ENCODE measurements at regions not wholly inside any gene's neighbourhood (a gene's known extent, or its start where the extent isn't known, plus 50 kb on each side); places are given as distances from the start of the nearest gene placed in this dataset.
"Not testable (repeated sequence)": the region's sequence is repeated elsewhere in the genome, so short reads cannot be mapped to it uniquely, and the experiment has no call there.

DNA sequence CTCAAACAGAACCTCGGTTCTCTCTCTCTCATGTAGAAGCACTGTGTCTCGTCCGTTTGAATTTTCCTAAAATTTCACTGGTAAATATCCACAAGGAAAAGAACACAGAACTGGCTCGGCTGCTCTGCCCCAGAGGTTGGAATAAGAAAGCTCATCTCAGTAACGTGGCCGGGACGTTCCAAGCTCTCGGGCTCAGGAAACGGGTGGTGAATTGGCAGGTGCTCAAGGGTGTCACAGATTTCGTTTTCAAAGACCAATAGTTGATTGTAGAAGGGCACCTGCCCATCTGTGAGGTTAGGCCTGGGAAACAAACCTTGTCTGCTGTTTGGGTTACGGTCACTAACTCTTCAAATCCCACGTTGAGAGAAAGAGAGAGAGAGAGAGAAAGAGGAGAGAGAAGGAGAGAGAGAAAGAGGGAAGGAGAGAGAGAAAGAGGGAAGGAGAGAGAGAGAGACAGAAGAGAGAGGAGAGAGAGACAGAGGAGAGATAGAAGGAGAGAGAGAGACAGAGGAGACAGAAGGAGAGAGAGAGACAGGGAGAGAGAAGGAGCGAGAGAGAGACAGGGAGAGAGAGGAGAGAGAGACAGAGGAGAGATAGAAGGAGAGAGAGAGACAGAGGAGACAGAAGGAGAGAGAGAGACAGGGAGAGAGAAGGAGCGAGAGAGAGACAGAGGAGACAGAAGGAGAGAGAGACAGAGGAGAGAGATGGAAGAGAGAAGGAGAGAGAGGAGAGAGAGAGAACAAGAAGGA lies 106.6 kb downstream of the CRLF2 start:
- H3K9me3 ChIP-seq (ENCODE audit: control insufficient read depth, insufficient read depth, low read length), result peaks cover 8% of the 10 kb centered on the region; the same call in 1 of the 2 replicates
- peaks cover 13% of the 10 kb centered on the region; the same call in 1 of the 2 replicates for H3K4me1 ChIP-seq (ENCODE audit: control insufficient read depth, low read length)
- H3K27me3 ChIP-seq (ENCODE audit: control insufficient read depth, low read length), result no peaks in the 10 kb centered on the region
- TF ChIP-seq EZH2phosphoT487 (IDR thresholded peaks at IDR 0.05; ENCODE audit: borderline replicate concordance, low read length) (no peak), CTCF (IDR thresholded peaks at IDR 0.05; ENCODE audit: low read depth, low read length, poor library complexity, severe bottlenecking) (no peak)
- no peak overlapping the region for H3K4me2 ChIP-seq (ENCODE audit: low read length)
- no peaks in the 10 kb centered on the region for H3K9me2 ChIP-seq (replicated peaks; ENCODE audit: control insufficient read depth, low read length)
- no peak overlapping the region for H3K27ac ChIP-seq (ENCODE audit: low read depth, low read length)
- no peaks in the 10 kb centered on the region for H4K20me1 ChIP-seq (ENCODE audit: control insufficient read depth, insufficient read depth, low read depth, low read length)
- no peaks in the 10 kb centered on the region for H3K36me3 ChIP-seq (ENCODE audit: control insufficient read depth, low read length)
- no peaks in the 10 kb centered on the region for H3F3A ChIP-seq (ENCODE audit: control insufficient read depth, insufficient read depth)
- H3K79me2 ChIP-seq (ENCODE audit: control insufficient read depth, low read length), result no peaks in the 10 kb centered on the region
- no peak overlapping the region for H3K4me3 ChIP-seq (ENCODE audit: low read length)

DNA sequence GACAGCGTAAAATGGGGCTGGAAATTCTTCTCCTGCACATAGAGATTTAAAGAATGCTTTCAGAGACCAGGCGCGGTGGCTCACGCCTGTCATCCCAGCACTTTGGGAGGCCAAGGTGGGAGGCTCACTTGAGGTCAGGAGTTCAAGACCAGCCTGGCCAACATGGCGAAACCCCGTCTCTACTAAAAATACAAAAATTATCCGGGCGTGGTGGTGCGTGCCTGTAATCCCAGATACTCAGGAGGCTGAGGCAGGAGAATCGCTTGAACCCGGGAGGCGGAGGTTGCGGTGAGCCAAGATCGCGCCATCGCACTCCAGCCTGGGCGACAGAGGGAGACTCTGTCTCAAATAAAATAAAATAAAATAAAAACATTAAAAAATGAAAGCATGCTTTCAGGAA lies 107.4 kb downstream of the CRLF2 start:
- not testable (repeated sequence) for H3K36me3 ChIP-seq (ENCODE audit: control insufficient read depth, low read length); H3F3A ChIP-seq (ENCODE audit: control insufficient read depth, insufficient read depth); H3K79me2 ChIP-seq (ENCODE audit: control insufficient read depth, low read length); H3K9me2 ChIP-seq (replicated peaks; ENCODE audit: control insufficient read depth, low read length); H3K27me3 ChIP-seq (ENCODE audit: control insufficient read depth, low read length); H3K4me2 ChIP-seq (ENCODE audit: low read length); H3K9me3 ChIP-seq (ENCODE audit: control insufficient read depth, insufficient read depth, low read length); H3K4me3 ChIP-seq (ENCODE audit: low read length); H3K27ac ChIP-seq (ENCODE audit: low read depth, low read length); H4K20me1 ChIP-seq (ENCODE audit: control insufficient read depth, insufficient read depth, low read depth, low read length)
- peaks cover 13% of the 10 kb centered on the region; the same call in 1 of the 2 replicates for H3K4me1 ChIP-seq (ENCODE audit: control insufficient read depth, low read length)

DNA sequence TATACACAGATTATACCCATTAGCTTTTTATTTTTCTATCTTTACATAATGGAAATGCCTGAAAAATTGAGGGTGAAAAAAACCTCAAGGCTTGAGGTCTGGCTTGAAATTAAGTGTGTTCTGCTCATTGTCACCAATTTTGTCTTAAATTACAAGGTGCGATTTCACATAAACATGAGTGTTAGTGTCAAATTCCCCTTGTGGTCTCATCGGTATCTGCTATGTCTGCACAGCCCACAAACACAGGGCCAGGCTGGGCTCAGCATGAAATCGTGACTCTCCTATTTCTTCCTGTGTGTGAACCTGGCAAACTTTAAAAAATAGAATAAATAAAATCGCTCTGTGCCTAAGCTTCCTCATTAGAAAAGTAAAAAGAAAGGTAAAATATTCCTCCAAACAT lies 109.1 kb downstream of the CRLF2 start:
- Histone ChIP-seq H3K4me1 (ENCODE audit: control insufficient read depth, low read length) (peaks cover 6% of the 10 kb centered on the region; the same call in 1 of the 2 replicates), H3K27ac (ENCODE audit: low read depth, low read length) (no peak overlapping the region), H4K20me1 (ENCODE audit: control insufficient read depth, insufficient read depth, low read depth, low read length) (no peaks in the 10 kb centered on the region), H3F3A (ENCODE audit: control insufficient read depth, insufficient read depth) (no peaks in the 10 kb centered on the region), H3K9me3 (ENCODE audit: control insufficient read depth, insufficient read depth, low read length) (no peaks in the 10 kb centered on the region), H3K4me3 (ENCODE audit: low read length) (no peak overlapping the region), H3K9me2 (replicated peaks; ENCODE audit: control insufficient read depth, low read length) (no peaks in the 10 kb centered on the region), H3K79me2 (ENCODE audit: control insufficient read depth, low read length) (no peaks in the 10 kb centered on the region), H3K4me2 (ENCODE audit: low read length) (no peak overlapping the region), H3K36me3 (ENCODE audit: control insufficient read depth, low read length) (no peaks in the 10 kb centered on the region), H3K27me3 (ENCODE audit: control insufficient read depth, low read length) (peaks cover 14% of the 10 kb centered on the region)
- TF ChIP-seq CTCF (IDR thresholded peaks at IDR 0.05; ENCODE audit: low read depth, low read length, poor library complexity, severe bottlenecking), result no peak
- TF ChIP-seq EZH2phosphoT487 (IDR thresholded peaks at IDR 0.05; ENCODE audit: borderline replicate concordance, low read length), result no peak

GRCh38 chrX:1102786-1103185 lies 109.7 kb downstream of the CRLF2 start:
- TF ChIP-seq CTCF (IDR thresholded peaks at IDR 0.05; ENCODE audit: low read depth, low read length, poor library complexity, severe bottlenecking) (no peak), EZH2phosphoT487 (IDR thresholded peaks at IDR 0.05; ENCODE audit: borderline replicate concordance, low read length) (no peak)
- no peaks in the 10 kb centered on the region for H3K9me2 ChIP-seq (replicated peaks; ENCODE audit: control insufficient read depth, low read length)
- H3K79me2 ChIP-seq (ENCODE audit: control insufficient read depth, low read length), result no peaks in the 10 kb centered on the region
- H4K20me1 ChIP-seq (ENCODE audit: control insufficient read depth, insufficient read depth, low read depth, low read length), result no peaks in the 10 kb centered on the region
- H3F3A ChIP-seq (ENCODE audit: control insufficient read depth, insufficient read depth), result no peaks in the 10 kb centered on the region
- peaks cover 6% of the 10 kb centered on the region; the same call in 1 of the 2 replicates for H3K4me1 ChIP-seq (ENCODE audit: control insufficient read depth, low read length)
- no peak overlapping the region for H3K27ac ChIP-seq (ENCODE audit: low read depth, low read length)
- no peak overlapping the region for H3K4me3 ChIP-seq (ENCODE audit: low read length)
- peaks cover 14% of the 10 kb centered on the region for H3K27me3 ChIP-seq (ENCODE audit: control insufficient read depth, low read length)
- H3K9me3 ChIP-seq (ENCODE audit: control insufficient read depth, insufficient read depth, low read length), result no peaks in the 10 kb centered on the region
- no peaks in the 10 kb centered on the region for H3K36me3 ChIP-seq (ENCODE audit: control insufficient read depth, low read length)
- no peak overlapping the region for H3K4me2 ChIP-seq (ENCODE audit: low read length)

GRCh38 chrX:1102221-1102620 lies 110.2 kb downstream of the CRLF2 start:
- H3K4me2 ChIP-seq (ENCODE audit: low read length); H3K9me2 ChIP-seq (replicated peaks; ENCODE audit: control insufficient read depth, low read length); H3K27ac ChIP-seq (ENCODE audit: low read depth, low read length); H3K4me1 ChIP-seq (ENCODE audit: control insufficient read depth, low read length); H4K20me1 ChIP-seq (ENCODE audit: control insufficient read depth, insufficient read depth, low read depth, low read length); H3K4me3 ChIP-seq (ENCODE audit: low read length); H3K9me3 ChIP-seq (ENCODE audit: control insufficient read depth, insufficient read depth, low read length); H3K36me3 ChIP-seq (ENCODE audit: control insufficient read depth, low read length); H3K79me2 ChIP-seq (ENCODE audit: control insufficient read depth, low read length); H3F3A ChIP-seq (ENCODE audit: control insufficient read depth, insufficient read depth): not testable (repeated sequence)
- H3K27me3 ChIP-seq (ENCODE audit: control insufficient read depth, low read length), result peaks cover 14% of the 10 kb centered on the region

Measured in DOHH2 (cell line).